H9 (cell line): ENCODE measurements at regions not wholly inside any gene's neighbourhood (a gene's known extent, or its start where the extent isn't known, plus 50 kb on each side); places are given as distances from the start of the nearest gene placed in this dataset.

Experiments used
- DNase-seq: peaks from one replicate; pipeline ENCODE4 v3.0.0-alpha.2; 2017
- H2AFZ ChIP-seq: one replicate; pipeline ENCODE4 v1.6.1; 2013; ENCODE audit warnings: mild to moderate bottlenecking, low read length, control low read depth, moderate library complexity
- H2AK5ac ChIP-seq: 2 replicates; pipeline ENCODE4 v1.6.1; 2013; ENCODE audit warnings: low read length, control low read depth, mixed read lengths; ENCODE audit not compliant: insufficient read length
- H2BK120ac ChIP-seq: one replicate; pipeline ENCODE4 v1.6.1; 2013; ENCODE audit warnings: low read depth, mild to moderate bottlenecking, low read length, control low read depth, inconsistent platforms; ENCODE audit not compliant: poor library complexity, severe bottlenecking
- H2BK12ac ChIP-seq: 2 replicates; pipeline ENCODE4 v1.6.1; 2013; ENCODE audit warnings: low read length, control low read depth, mixed read lengths, low read depth; ENCODE audit not compliant: insufficient read length
- H2BK15ac ChIP-seq: 2 replicates; pipeline ENCODE4 v1.6.1; 2013; ENCODE audit warnings: low read depth, low read length, control low read depth
- H2BK20ac ChIP-seq: one replicate; pipeline ENCODE4 v1.6.1; 2013; ENCODE audit warnings: low read depth, mild to moderate bottlenecking, low read length, control low read depth, inconsistent platforms; ENCODE audit not compliant: poor library complexity, severe bottlenecking
- H2BK5ac ChIP-seq: 2 replicates; pipeline ENCODE4 v1.6.1; 2013; ENCODE audit warnings: low read length, control low read depth, mixed read lengths; ENCODE audit not compliant: insufficient read length
- H3K14ac ChIP-seq: 2 replicates; pipeline ENCODE4 v1.6.1; 2013; ENCODE audit warnings: low read length, control low read depth; ENCODE audit not compliant: insufficient read depth
- H3K18ac ChIP-seq: 2 replicates; pipeline ENCODE4 v1.6.1; 2013; ENCODE audit warnings: low read depth, mild to moderate bottlenecking, mixed read lengths, low read length, control low read depth; ENCODE audit not compliant: insufficient read length
- H3K23ac ChIP-seq: 2 replicates; pipeline ENCODE4 v1.6.1; 2013; ENCODE audit warnings: low read length, control low read depth, mixed read lengths, low read depth; ENCODE audit not compliant: insufficient read length
- H3K23me2 ChIP-seq: 2 replicates; pipeline ENCODE4 v1.6.1; 2013; ENCODE audit warnings: low read depth, mild to moderate bottlenecking, mixed read lengths, low read length, control low read depth; ENCODE audit not compliant: insufficient read length, poor library complexity, severe bottlenecking
- H3K27ac ChIP-seq: 2 replicates; pipeline ENCODE4 v1.5.1; 2013; ENCODE audit warnings: low read length, control low read depth, mixed read lengths, low read depth; ENCODE audit not compliant: insufficient read length
- H3K27me3 ChIP-seq: 2 replicates; pipeline ENCODE4 v1.6.1; 2013; ENCODE audit warnings: low read length, control low read depth, inconsistent platforms; ENCODE audit not compliant: insufficient read depth
- H3K4ac ChIP-seq: 2 replicates; pipeline ENCODE4 v1.6.1; 2013; ENCODE audit warnings: low read depth, mild to moderate bottlenecking, control low read depth, inconsistent platforms, low read length, moderate library complexity
- H3K4me1 ChIP-seq: 2 replicates; pipeline ENCODE4 v1.6.1; 2013; ENCODE audit warnings: low read length, control low read depth, inconsistent platforms; ENCODE audit not compliant: insufficient read depth
- H3K4me2 ChIP-seq: 2 replicates; pipeline ENCODE4 v1.6.1; 2013; ENCODE audit warnings: low read length, control low read depth, mixed read lengths; ENCODE audit not compliant: insufficient read length, insufficient read depth
- H3K56ac ChIP-seq: 2 replicates; pipeline ENCODE4 v1.6.1; 2013; ENCODE audit warnings: low read depth, mild to moderate bottlenecking, mixed read lengths, low read length, control low read depth; ENCODE audit not compliant: insufficient read length
- H3K79me1 ChIP-seq: 2 replicates; pipeline ENCODE4 v1.6.1; 2013; ENCODE audit warnings: low read depth, mild to moderate bottlenecking, moderate library complexity, low read length, control low read depth, inconsistent platforms; ENCODE audit not compliant: insufficient read depth, poor library complexity, severe bottlenecking
- H3K79me2 ChIP-seq: 2 replicates; pipeline ENCODE4 v1.6.1; 2013; ENCODE audit warnings: low read length, control low read depth, inconsistent platforms; ENCODE audit not compliant: insufficient read depth
- H3K9ac ChIP-seq: 2 replicates; pipeline ENCODE4 v1.6.1; 2013; ENCODE audit warnings: low read length, control low read depth, mixed read lengths; ENCODE audit not compliant: insufficient read length; ENCODE audit errors: extremely low read depth
- H3K9me3 ChIP-seq: one replicate; pipeline ENCODE4 v1.6.1; 2013; ENCODE audit warnings: low read depth, low read length, inconsistent platforms; ENCODE audit not compliant: control insufficient read depth
- H3T11ph ChIP-seq: one replicate; pipeline ENCODE4 v1.6.1; 2013; ENCODE audit warnings: mild to moderate bottlenecking, low read length, control low read depth, inconsistent platforms
- H4K20me1 ChIP-seq: one replicate; pipeline ENCODE4 v1.6.1; 2013; ENCODE audit not compliant: control insufficient read depth, insufficient read length, insufficient read depth
- H4K5ac ChIP-seq: 2 replicates; pipeline ENCODE4 v1.6.1; 2013; ENCODE audit warnings: low read depth, mild to moderate bottlenecking, mixed read lengths, low read length, control low read depth; ENCODE audit not compliant: insufficient read length
- H4K8ac ChIP-seq: replicated peaks from 2 replicates; pipeline ENCODE4 v1.6.1; 2013; ENCODE audit warnings: low read length, control low read depth, mixed read lengths, low read depth; ENCODE audit not compliant: insufficient read length
- H4K91ac ChIP-seq: 2 replicates; pipeline ENCODE4 v1.6.1; 2013; ENCODE audit warnings: low read depth, mild to moderate bottlenecking, moderate library complexity, mixed read lengths, low read length, control low read depth; ENCODE audit not compliant: insufficient read length
- H3K27ac Mint-ChIP-seq, 3 experiments: 2 replicates in 2 of 3; 3 replicates in 1 of 3; pipeline ENCODE4 v1.8.0; 2020 to 2021; ENCODE audit warnings: mixed read lengths in 3 of 3, mild to moderate bottlenecking in 1 of 3, moderate library complexity in 1 of 3
- H3K27me3 Mint-ChIP-seq: 2 replicates; pipeline ENCODE4 v1.8.0; 2021; ENCODE audit warnings: low read depth, mild to moderate bottlenecking, moderate library complexity, mixed read lengths
- H3K36me3 Mint-ChIP-seq, 3 experiments: 2 replicates in 2 of 3; 3 replicates in 1 of 3; pipeline ENCODE4 v1.8.0; 2020 to 2021; ENCODE audit warnings: low read depth in 3 of 3, mixed read lengths in 3 of 3; ENCODE audit not compliant: insufficient read depth in 1 of 3
- H3K4me1 Mint-ChIP-seq, 2 experiments: 2 replicates each; pipeline ENCODE4 v1.8.0; 2020; ENCODE audit warnings: mixed read lengths in 2 of 2
- H3K4me3 Mint-ChIP-seq, 2 experiments: 2 replicates in 1 of 2; 3 replicates in 1 of 2; pipeline ENCODE4 v1.8.0; 2020 to 2021; ENCODE audit warnings: mild to moderate bottlenecking in 2 of 2, mixed read lengths in 2 of 2, moderate library complexity in 1 of 2
- H3K9me3 Mint-ChIP-seq, 2 experiments: 2 replicates in 1 of 2; 3 replicates in 1 of 2; pipeline ENCODE4 v1.8.0; 2020; ENCODE audit warnings: mild to moderate bottlenecking in 2 of 2, mixed read lengths in 2 of 2, moderate library complexity in 1 of 2
- CTCF ChIP-seq: fragments of 200-600 bp; sonication (generic); conservative IDR thresholded peaks from 3 replicates; pipeline ENCODE4 v1.8.0; 2021; ENCODE audit warnings: antibody characterized with exemption, mild to moderate bottlenecking
- whole genome bisulfite sequencing: extraction: QIAGEN DNeasy Blood & Tissue Kit; methylation state at CpG from one replicate; pipeline ENCODE4 v1.1.7; 2013; ENCODE audit warnings: missing lambda C conversion rate, low lambda C conversion rate, mixed read lengths; ENCODE audit not compliant: insufficient read length; ENCODE audit errors: extremely low coverage; 5-methylcytosine and 5-hydroxymethylcytosine counted together

- no peaks in the 10 kb centered on the region; the same call in 1 of the 2 replicates for H3K27me3 Mint-ChIP-seq
- no peak overlapping the region for H4K5ac ChIP-seq
- H2BK12ac ChIP-seq: no peak overlapping the region
- H3K27ac ChIP-seq: no peak overlapping the region
- no peaks in the 10 kb centered on the region for H3K79me1 ChIP-seq
- no peak overlapping the region for H2AFZ ChIP-seq
- no peak overlapping the region for H3K18ac ChIP-seq
- H3T11ph ChIP-seq: no peak overlapping the region
- DNase-seq: no peak
- no peak overlapping the region for H3K56ac ChIP-seq
- H2AK5ac ChIP-seq: no peak overlapping the region
- H3K23ac ChIP-seq: no peak overlapping the region
- H3K4ac ChIP-seq: no peak overlapping the region
- H3K27me3 ChIP-seq: no peaks in the 10 kb centered on the region
- no peak overlapping the region for H3K14ac ChIP-seq
- no peak overlapping the region for H2BK15ac ChIP-seq
- H2BK120ac ChIP-seq: no peak overlapping the region
- no peaks in the 10 kb centered on the region for H3K4me1 Mint-ChIP-seq
- H2BK20ac ChIP-seq: no peak overlapping the region
- WGBS: no CpG with 5 or more reads among the region's 3 CpGs
- no peaks in the 10 kb centered on the region; a peak in 1 of 5 replicates for H3K9me3 Mint-ChIP-seq
- no peak for TF ChIP-seq CTCF
- H4K8ac ChIP-seq: no peak overlapping the region
- H2BK5ac ChIP-seq: no peak overlapping the region
- H3K9ac ChIP-seq: no peak overlapping the region
- H3K4me1 ChIP-seq: no peaks in the 10 kb centered on the region
- H3K4me3 Mint-ChIP-seq: no peak overlapping the region
- no peak overlapping the region for H3K4me2 ChIP-seq
- H4K20me1 ChIP-seq: no peaks in the 10 kb centered on the region
- H3K9me3 ChIP-seq: no peaks in the 10 kb centered on the region
- H3K36me3 Mint-ChIP-seq: no peaks in the 10 kb centered on the region
- H4K91ac ChIP-seq: no peak overlapping the region
- H3K27ac Mint-ChIP-seq: peak overlapping the region in 1 of 3 experiments; percentile 82; a peak in 3 of 7 replicates
- no peaks in the 10 kb centered on the region for H3K23me2 ChIP-seq
- H3K79me2 ChIP-seq: no peaks in the 10 kb centered on the region
Observed at GRCh38 chr3:11949351-11949750, 54.8 kb upstream of the SYN2 start.
